Choroid plexus epithelial cell (primary cell): ENCODE measurements at regions not wholly inside any gene's neighbourhood (a gene's known extent, or its start where the extent isn't known, plus 50 kb on each side); places are given as distances from the start of the nearest gene placed in this dataset.

ENCODE experiments used
- DNase-seq: peaks from one replicate; pipeline ENCODE4 v3.0.0-alpha.2; 2010; ENCODE audit warnings: low read depth
- H3K4me3 ChIP-seq: 2 replicates; pipeline ENCODE4 v1.5.1; 2011; ENCODE audit warnings: low read depth, mild to moderate bottlenecking, control low read depth, low read length, moderate library complexity
- CTCF ChIP-seq: conservative IDR thresholded peaks from 2 replicates; pipeline ENCODE4 v1.5.1; 2011; ENCODE audit warnings: low read depth, mild to moderate bottlenecking, control low read depth, inconsistent platforms, low read length, moderate library complexity

DNA sequence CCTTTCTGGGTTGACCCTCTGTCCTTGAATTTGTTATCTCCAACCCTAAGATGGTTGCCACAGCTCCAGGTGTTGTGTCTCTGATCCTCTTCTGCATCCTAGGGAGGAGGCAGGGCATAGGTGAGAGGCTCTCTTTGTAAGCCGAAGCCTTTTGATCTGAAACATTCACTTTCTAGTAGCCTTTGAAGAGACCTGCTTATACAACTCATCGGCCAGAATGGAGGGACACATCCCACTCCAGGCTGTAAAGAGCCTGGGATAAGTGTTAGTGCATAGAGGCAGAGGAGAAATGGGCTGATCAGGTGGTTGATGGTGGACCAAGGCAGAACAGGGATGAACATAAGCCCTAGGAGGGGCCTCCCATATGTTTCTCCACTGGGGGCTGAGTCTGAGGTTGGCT is 137.1 kb upstream of the KCNG1 start:
- TF ChIP-seq CTCF: no peak
- H3K4me3 ChIP-seq: no peak overlapping the region
- no peak for DNase-seq

DNA sequence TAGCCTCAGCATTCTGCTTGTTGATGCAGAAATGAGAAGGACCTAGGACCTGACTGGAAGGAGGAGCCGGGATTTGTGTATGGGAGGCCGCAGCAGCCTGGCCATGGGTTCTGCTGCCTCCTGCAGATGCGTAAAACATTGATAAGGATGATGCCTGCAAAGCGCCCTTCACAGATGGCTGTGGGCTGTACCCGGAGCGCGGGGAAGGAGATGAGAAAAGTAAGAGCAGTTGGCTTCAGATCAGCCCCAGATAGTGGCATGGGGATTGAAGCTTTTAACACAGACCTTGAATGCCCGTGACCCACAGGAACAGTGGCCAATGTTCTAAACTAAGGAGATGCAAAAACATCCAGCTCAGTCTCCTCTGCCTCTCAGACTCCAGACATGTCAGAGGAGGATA is 136.4 kb upstream of the KCNG1 start:
- DNase-seq: no peak
- no peak overlapping the region for H3K4me3 ChIP-seq
- TF ChIP-seq CTCF: no peak

DNA sequence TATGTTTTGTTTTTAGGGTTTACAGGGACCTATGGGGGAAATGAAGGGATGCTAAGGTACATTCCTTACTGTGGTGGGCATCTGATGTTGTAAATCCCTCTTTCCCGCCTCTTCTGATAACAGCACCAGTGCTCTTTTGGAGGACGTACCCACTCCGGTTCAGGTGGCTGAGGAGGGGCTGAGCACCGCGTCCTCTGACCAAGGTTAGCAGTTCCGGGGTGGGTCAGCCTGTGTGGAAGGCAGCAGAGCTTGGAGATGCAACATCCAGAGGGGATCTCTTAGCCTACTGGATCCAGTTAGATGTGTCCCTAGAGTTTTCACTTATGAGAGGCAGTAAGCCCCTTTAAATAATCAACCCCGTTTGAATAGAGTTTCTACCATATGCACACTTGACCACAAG is 135.3 kb upstream of the KCNG1 start:
- DNase-seq: no peak
- no peak for TF ChIP-seq CTCF
- H3K4me3 ChIP-seq: no peak overlapping the region

- TF ChIP-seq CTCF: no peak
- DNase-seq: peak; percentile 77
- H3K4me3 ChIP-seq: no peak overlapping the region
These were observed 133.4 kb upstream of the KCNG1 start for GRCh38 chr20:51156041-51156982.

GRCh38 chr20:51154708-51155690 is 132.1 kb upstream of the KCNG1 start:
- no peak overlapping the region for H3K4me3 ChIP-seq
- no peak for DNase-seq
- no peak for TF ChIP-seq CTCF

- no peak overlapping the region for H3K4me3 ChIP-seq
- no peak for DNase-seq
- TF ChIP-seq CTCF: no peak
These were observed 131.2 kb upstream of the KCNG1 start for GRCh38 chr20:51153867-51154707.
